ENCODE measurements at regions not wholly inside any gene's neighbourhood (a gene's known extent, or its start where the extent isn't known, plus 50 kb on each side); places are given as distances from the start of the nearest gene placed in this dataset.

DNA sequence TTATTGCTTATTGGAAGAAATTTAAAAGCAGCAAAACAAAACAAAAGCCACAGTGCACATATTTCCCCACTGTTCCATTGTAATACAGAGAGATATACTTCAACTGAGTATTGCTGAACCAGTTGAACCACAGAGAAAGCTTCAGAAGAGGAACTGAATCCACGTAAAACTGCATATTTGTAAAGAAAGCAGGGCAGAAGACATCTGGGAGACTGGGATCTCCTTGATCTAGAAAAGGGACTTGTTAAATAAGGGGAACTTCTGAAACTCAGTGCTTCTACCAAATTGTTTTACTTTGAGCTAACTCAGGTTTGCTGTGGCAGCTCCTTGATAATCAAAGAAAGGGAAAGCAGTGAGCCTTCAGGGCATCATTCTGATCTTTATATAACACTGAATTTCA lies 411.1 kb upstream of the MDGA2 start:
- no peak for DNase-seq (ENCODE audit: low spot score)
- Histone ChIP-seq H3K4me1 (ENCODE audit: insufficient read depth, low read length, poor library complexity, severe bottlenecking) (no peaks in the 10 kb centered on the region), H3K27me3 (replicated peaks; ENCODE audit: insufficient read depth, low read depth, low read length, poor library complexity) (no peaks in the 10 kb centered on the region), H3K4me3 (ENCODE audit: low read depth, low read length, poor library complexity, severe bottlenecking) (no peak overlapping the region), H3K36me3 (ENCODE audit: insufficient read depth, low read length, poor library complexity, severe bottlenecking) (no peaks in the 10 kb centered on the region), H3K27ac (ENCODE audit: low read depth, low read length, poor library complexity, severe bottlenecking) (no peak overlapping the region), H3K9me3 (ENCODE audit: low read depth, low read length, poor library complexity, severe bottlenecking) (no peaks in the 10 kb centered on the region)
- BruUV-seq (replicated peaks) = no TSS peak
- ChIA-PET POLR2A (ENCODE audit: low non-redundant PET) (no interaction called here), CTCF (no interaction called here)
- no peak for TF ChIP-seq EZH2 (IDR thresholded peaks at IDR 0.05; ENCODE audit: borderline replicate concordance, low read depth, low read length, poor library complexity, severe bottlenecking)
- TF ChIP-seq, protein P1, sequence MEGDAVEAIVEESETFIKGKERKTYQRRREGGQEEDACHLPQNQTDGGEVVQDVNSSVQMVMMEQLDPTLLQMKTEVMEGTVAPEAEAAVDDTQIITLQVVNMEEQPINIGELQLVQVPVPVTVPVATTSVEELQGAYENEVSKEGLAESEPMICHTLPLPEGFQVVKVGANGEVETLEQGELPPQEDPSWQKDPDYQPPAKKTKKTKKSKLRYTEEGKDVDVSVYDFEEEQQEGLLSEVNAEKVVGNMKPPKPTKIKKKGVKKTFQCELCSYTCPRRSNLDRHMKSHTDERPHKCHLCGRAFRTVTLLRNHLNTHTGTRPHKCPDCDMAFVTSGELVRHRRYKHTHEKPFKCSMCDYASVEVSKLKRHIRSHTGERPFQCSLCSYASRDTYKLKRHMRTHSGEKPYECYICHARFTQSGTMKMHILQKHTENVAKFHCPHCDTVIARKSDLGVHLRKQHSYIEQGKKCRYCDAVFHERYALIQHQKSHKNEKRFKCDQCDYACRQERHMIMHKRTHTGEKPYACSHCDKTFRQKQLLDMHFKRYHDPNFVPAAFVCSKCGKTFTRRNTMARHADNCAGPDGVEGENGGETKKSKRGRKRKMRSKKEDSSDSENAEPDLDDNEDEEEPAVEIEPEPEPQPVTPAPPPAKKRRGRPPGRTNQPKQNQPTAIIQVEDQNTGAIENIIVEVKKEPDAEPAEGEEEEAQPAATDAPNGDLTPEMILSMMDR (conservative IDR thresholded peaks at IDR 0.05; ENCODE audit: low read depth, low read length) = no peak
- intact Hi-C loops (cut with micrococcal nuclease; ENCODE audit: unreplicated experiment) = no loop called here

DNA sequence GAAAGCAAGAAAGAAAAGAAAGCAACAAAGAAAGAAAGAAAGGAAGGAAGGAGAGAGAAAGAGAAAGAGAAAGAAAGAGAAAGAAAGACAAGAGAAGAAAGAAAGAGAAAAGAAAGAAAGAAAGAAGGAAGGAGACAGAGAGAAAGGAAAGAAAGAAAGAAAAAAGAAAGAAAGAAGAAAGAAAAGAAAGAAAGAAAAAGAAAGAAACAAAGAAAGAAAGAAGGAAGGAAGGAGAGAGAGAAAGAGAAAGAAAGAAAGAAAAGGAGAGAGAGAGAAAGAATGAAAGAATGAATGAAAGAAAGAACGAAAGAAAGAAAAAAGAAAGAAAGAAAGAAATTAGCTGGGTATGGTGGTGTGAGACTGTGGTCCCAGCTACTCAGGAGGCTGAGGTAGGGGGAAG lies 400.1 kb upstream of the MDGA2 start:
- ChIA-PET POLR2A (ENCODE audit: low non-redundant PET) (no interaction called here), CTCF (no interaction called here)
- Histone ChIP-seq H3K4me1 (ENCODE audit: insufficient read depth, low read length, poor library complexity, severe bottlenecking) (no peaks in the 10 kb centered on the region), H3K36me3 (ENCODE audit: insufficient read depth, low read length, poor library complexity, severe bottlenecking) (no peaks in the 10 kb centered on the region), H3K4me3 (ENCODE audit: low read depth, low read length, poor library complexity, severe bottlenecking) (no peak overlapping the region), H3K27me3 (replicated peaks; ENCODE audit: insufficient read depth, low read depth, low read length, poor library complexity) (no peaks in the 10 kb centered on the region), H3K27ac (ENCODE audit: low read depth, low read length, poor library complexity, severe bottlenecking) (no peak overlapping the region), H3K9me3 (ENCODE audit: low read depth, low read length, poor library complexity, severe bottlenecking) (no peaks in the 10 kb centered on the region)
- BruUV-seq (replicated peaks) = no TSS peak
- TF ChIP-seq, protein P1 (conservative IDR thresholded peaks at IDR 0.05; ENCODE audit: low read depth, low read length) = no peak
- no peak for TF ChIP-seq EZH2 (IDR thresholded peaks at IDR 0.05; ENCODE audit: borderline replicate concordance, low read depth, low read length, poor library complexity, severe bottlenecking)
- DNase-seq (ENCODE audit: low spot score) = no peak
- intact Hi-C loops (cut with micrococcal nuclease; ENCODE audit: unreplicated experiment) = no loop called here

DNA sequence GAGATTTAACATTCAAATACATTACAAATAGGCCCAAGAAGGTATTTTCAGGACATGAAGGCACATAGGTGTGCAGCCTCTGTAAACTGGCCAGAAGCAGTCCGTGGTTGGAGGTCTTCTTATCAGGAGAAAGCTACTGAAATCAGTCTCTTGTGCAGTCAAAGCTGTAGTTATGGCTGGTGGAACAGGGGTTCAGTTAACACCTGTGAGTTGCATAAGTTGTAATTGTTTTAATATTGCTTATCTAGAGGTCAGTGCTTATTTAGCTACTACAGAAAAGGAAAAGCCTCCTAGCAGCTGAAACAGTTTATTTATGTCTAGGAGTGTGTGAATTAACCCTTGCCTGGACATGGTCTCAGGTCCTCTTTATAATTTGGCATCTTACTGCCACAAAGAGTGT lies 377.6 kb upstream of the MDGA2 start:
- H3K9me3 ChIP-seq (ENCODE audit: low read depth, low read length, poor library complexity, severe bottlenecking) = no peaks in the 10 kb centered on the region
- no peak overlapping the region for H3K27ac ChIP-seq (ENCODE audit: low read depth, low read length, poor library complexity, severe bottlenecking)
- no TSS peak for BruUV-seq (replicated peaks)
- ChIA-PET CTCF (no interaction called here), POLR2A (ENCODE audit: low non-redundant PET) (no interaction called here)
- DNase-seq (ENCODE audit: low spot score) = no peak
- H3K36me3 ChIP-seq (ENCODE audit: insufficient read depth, low read length, poor library complexity, severe bottlenecking) = no peaks in the 10 kb centered on the region
- TF ChIP-seq, protein P1 (conservative IDR thresholded peaks at IDR 0.05; ENCODE audit: low read depth, low read length) = no peak
- no peak for TF ChIP-seq EZH2 (IDR thresholded peaks at IDR 0.05; ENCODE audit: borderline replicate concordance, low read depth, low read length, poor library complexity, severe bottlenecking)
- H3K4me1 ChIP-seq (ENCODE audit: insufficient read depth, low read length, poor library complexity, severe bottlenecking) = no peaks in the 10 kb centered on the region
- no peak overlapping the region for H3K4me3 ChIP-seq (ENCODE audit: low read depth, low read length, poor library complexity, severe bottlenecking)
- intact Hi-C loops (cut with micrococcal nuclease; ENCODE audit: unreplicated experiment) = no loop called here
- no peaks in the 10 kb centered on the region for H3K27me3 ChIP-seq (replicated peaks; ENCODE audit: insufficient read depth, low read depth, low read length, poor library complexity)
